GM04504 (cell line): ENCODE measurements at regions not wholly inside any gene's neighbourhood (a gene's known extent, or its start where the extent isn't known, plus 50 kb on each side); places are given as distances from the start of the nearest gene placed in this dataset.
"Not testable (repeated sequence)": the region's sequence is repeated elsewhere in the genome, so short reads cannot be mapped to it uniquely, and the experiment has no call there.

Experiments used
- DNase-seq: peaks from one replicate; pipeline ENCODE4 v3.0.0-alpha.2; 2012; ENCODE audit warnings: low read depth

- peak; percentile 91 for DNase-seq
Observed at GRCh38 chr4:14111730-14112181, 484.2 kb upstream of the BOD1L1 start.

GRCh38 chr4:14115106-14115505, 487.6 kb upstream of the BOD1L1 start:
- DNase-seq: no peak

- no peak for DNase-seq
Observed at GRCh38 chr4:14117575-14118238, 490.2 kb upstream of the BOD1L1 start.

GRCh38 chr4:14124816-14125215, 497.3 kb upstream of the BOD1L1 start:
- DNase-seq: no peak

- DNase-seq: no peak
Observed at GRCh38 chr4:14125375-14126129, 498.0 kb upstream of the BOD1L1 start.

- DNase-seq: peak; percentile 47
Observed at GRCh38 chr4:14130551-14130950, 503.0 kb upstream of the BOD1L1 start.

GRCh38 chr4:14131335-14131734, 503.8 kb upstream of the BOD1L1 start:
- no peak for DNase-seq

- no peak for DNase-seq
Observed at GRCh38 chr4:14132301-14132700, 504.8 kb upstream of the BOD1L1 start.

- no peak for DNase-seq
Observed at GRCh38 chr4:14138106-14138505, 510.6 kb upstream of the BOD1L1 start.

- no peak for DNase-seq
Observed at GRCh38 chr4:14143892-14144291, 516.4 kb upstream of the BOD1L1 start.

GRCh38 chr4:14149176-14150053, 521.9 kb upstream of the BOD1L1 start:
- DNase-seq: no peak

GRCh38 chr4:14151101-14151500, 523.6 kb upstream of the BOD1L1 start:
- DNase-seq: no peak

GRCh38 chr4:14152834-14153519, 525.5 kb upstream of the BOD1L1 start:
- no peak for DNase-seq

- no peak for DNase-seq
Observed at GRCh38 chr4:14155803-14156202, 528.3 kb upstream of the BOD1L1 start.

GRCh38 chr4:14157262-14157661, 529.7 kb upstream of the BOD1L1 start:
- DNase-seq: no peak

- DNase-seq: no peak
Observed at GRCh38 chr4:14165222-14165920, 537.8 kb upstream of the BOD1L1 start.

GRCh38 chr4:14167876-14168510, 540.5 kb upstream of the BOD1L1 start:
- DNase-seq: no peak

GRCh38 chr4:14168919-14169318, 541.4 kb upstream of the BOD1L1 start:
- peak; percentile 44 for DNase-seq

- no peak for DNase-seq
Observed at GRCh38 chr4:14169460-14169859, 541.9 kb upstream of the BOD1L1 start.

GRCh38 chr4:14169940-14170339, 542.4 kb upstream of the BOD1L1 start:
- not testable (repeated sequence) for DNase-seq

GRCh38 chr4:14176613-14177012, 549.1 kb upstream of the BOD1L1 start:
- no peak for DNase-seq
